Progenitor cell of endocrine pancreas (in vitro differentiated cells): ENCODE measurements at regions not wholly inside any gene's neighbourhood (a gene's known extent, or its start where the extent isn't known, plus 50 kb on each side); places are given as distances from the start of the nearest gene placed in this dataset.

Source experiments
- DNase-seq: peaks from one replicate; pipeline ENCODE4 v3.0.0; 2021; ENCODE audit warnings: low spot score; ENCODE audit not compliant: unreplicated experiment
- H3K27ac Mint-ChIP-seq: 2 replicates; pipeline ENCODE4 v1.8.0; 2021; ENCODE audit warnings: mild to moderate bottlenecking, moderate library complexity, mixed read lengths
- H3K27me3 Mint-ChIP-seq: 2 replicates; pipeline ENCODE4 v1.8.0; 2021; ENCODE audit warnings: mixed read lengths
- H3K36me3 Mint-ChIP-seq: 2 replicates; pipeline ENCODE4 v1.8.0; 2022; ENCODE audit warnings: mixed read lengths; ENCODE audit not compliant: insufficient read depth
- H3K4me1 Mint-ChIP-seq: 2 replicates; pipeline ENCODE4 v1.8.0; 2021; ENCODE audit warnings: low read depth, mixed read lengths
- H3K4me3 Mint-ChIP-seq: 2 replicates; pipeline ENCODE4 v1.8.0; 2021; ENCODE audit warnings: low read depth, mild to moderate bottlenecking, moderate library complexity, mixed read lengths
- H3K9me3 Mint-ChIP-seq: 2 replicates; pipeline ENCODE4 v1.8.0; 2021; ENCODE audit warnings: low read depth, mixed read lengths
- TF ChIP-seq, protein P1 (sequence below): fragments of 200-600 bp; sonication (generic); IDR thresholded peaks from one replicate; pipeline ENCODE4 v1.5.0; 2021; ENCODE audit warnings: antibody characterized with exemption, mild to moderate bottlenecking; ENCODE audit not compliant: unreplicated experiment

DNA sequence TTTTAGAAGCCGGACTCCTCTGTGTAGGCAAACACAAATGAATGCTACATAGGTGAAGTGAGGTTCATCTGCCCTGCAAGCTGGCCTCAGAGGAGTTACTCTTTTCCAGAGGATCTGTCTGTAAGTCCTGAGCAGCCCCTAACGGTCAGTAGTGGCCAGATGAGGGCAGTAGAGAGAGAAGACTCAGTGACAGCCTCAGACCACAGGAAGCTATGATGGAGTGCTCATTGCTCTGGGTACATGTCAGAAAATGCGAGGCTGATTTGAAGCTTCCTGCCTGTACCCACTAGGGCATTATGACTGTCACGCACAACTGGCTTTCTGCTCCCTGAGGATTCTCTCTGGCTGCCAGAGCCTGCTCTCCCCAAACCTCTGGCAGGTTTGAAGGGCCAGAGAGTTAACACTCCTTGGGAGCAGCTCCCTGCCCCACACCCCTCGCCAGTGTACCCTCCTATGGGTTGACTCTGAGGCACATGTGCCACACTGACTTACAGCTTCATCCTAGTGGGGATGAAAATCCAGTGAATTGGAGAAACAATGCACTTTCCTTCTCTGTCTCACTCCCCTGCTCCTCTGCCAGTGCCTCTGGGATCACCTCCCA, 141.5 kb downstream of the GABRG2 start:
- TF ChIP-seq, protein P1, sequence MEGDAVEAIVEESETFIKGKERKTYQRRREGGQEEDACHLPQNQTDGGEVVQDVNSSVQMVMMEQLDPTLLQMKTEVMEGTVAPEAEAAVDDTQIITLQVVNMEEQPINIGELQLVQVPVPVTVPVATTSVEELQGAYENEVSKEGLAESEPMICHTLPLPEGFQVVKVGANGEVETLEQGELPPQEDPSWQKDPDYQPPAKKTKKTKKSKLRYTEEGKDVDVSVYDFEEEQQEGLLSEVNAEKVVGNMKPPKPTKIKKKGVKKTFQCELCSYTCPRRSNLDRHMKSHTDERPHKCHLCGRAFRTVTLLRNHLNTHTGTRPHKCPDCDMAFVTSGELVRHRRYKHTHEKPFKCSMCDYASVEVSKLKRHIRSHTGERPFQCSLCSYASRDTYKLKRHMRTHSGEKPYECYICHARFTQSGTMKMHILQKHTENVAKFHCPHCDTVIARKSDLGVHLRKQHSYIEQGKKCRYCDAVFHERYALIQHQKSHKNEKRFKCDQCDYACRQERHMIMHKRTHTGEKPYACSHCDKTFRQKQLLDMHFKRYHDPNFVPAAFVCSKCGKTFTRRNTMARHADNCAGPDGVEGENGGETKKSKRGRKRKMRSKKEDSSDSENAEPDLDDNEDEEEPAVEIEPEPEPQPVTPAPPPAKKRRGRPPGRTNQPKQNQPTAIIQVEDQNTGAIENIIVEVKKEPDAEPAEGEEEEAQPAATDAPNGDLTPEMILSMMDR, result peak; percentile 71
- peak; percentile 48 for DNase-seq
- no peak overlapping the region for H3K27ac Mint-ChIP-seq
- H3K27me3 Mint-ChIP-seq, result peaks cover 2% of the 10 kb centered on the region
- H3K4me1 Mint-ChIP-seq, result no peaks in the 10 kb centered on the region
- H3K9me3 Mint-ChIP-seq, result no peaks in the 10 kb centered on the region
- H3K4me3 Mint-ChIP-seq, result no peak overlapping the region
- H3K36me3 Mint-ChIP-seq, result no peaks in the 10 kb centered on the region

GRCh38 chr5:162214551-162214950, 147.0 kb downstream of the GABRG2 start:
- no peak overlapping the region for H3K27ac Mint-ChIP-seq

DNA sequence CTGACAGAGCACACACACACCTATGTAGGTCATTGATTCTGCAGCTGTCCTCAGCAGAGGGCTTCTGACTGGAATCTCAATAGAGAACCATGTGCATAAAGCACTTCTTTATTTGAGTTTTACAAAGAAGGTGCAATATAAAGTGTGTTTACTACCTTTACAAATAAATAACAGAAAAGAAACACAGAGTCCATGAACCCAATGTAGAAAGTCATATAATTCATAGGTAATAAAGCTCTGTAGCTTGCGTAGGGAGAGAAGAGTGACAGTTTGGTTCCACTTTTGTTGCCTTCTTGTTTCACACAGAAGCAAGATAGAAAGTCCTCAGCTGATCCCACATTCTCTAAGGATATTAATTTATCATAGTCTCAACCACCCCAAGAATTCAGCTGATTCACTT, 149.5 kb downstream of the GABRG2 start:
- no peak overlapping the region for H3K4me3 Mint-ChIP-seq
- H3K27ac Mint-ChIP-seq, result no peak overlapping the region
- no peaks in the 10 kb centered on the region for H3K9me3 Mint-ChIP-seq
- TF ChIP-seq, protein P1, result no peak
- H3K4me1 Mint-ChIP-seq, result no peaks in the 10 kb centered on the region
- H3K27me3 Mint-ChIP-seq, result no peaks in the 10 kb centered on the region
- H3K36me3 Mint-ChIP-seq, result no peaks in the 10 kb centered on the region
- no peak for DNase-seq

More at GRCh38 chr5:162214551-162214950, 147.0 kb downstream of the GABRG2 start:
- Mint-ChIP-seq H3K4me1 (no peaks in the 10 kb centered on the region), H3K9me3 (no peaks in the 10 kb centered on the region), H3K27me3 (no peaks in the 10 kb centered on the region), H3K36me3 (no peaks in the 10 kb centered on the region), H3K4me3 (no peak overlapping the region)
- DNase-seq, result no peak
- TF ChIP-seq, protein P1, result no peak

DNA sequence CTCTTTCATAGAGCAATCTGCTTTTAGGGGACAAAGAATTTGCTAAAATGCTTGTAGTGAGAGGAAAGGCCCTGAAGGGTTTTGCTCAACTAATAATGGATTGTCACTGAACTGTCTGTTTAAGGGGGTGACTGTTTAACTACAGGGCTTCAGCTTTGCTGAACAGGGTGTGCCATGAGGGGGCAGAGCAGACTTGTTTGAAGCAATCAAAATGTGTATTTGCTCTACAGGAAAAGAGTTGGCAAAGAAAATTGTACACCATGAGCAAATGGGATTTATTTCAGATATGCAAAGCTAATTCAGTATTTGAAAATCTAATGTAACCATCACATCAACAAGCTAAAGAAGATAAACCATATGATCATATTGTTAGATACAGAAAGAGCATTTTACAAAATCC, 154.3 kb downstream of the GABRG2 start:
- Mint-ChIP-seq H3K4me3 (no peak overlapping the region), H3K4me1 (peaks cover 4% of the 10 kb centered on the region), H3K9me3 (no peaks in the 10 kb centered on the region), H3K27ac (no peak overlapping the region), H3K36me3 (no peaks in the 10 kb centered on the region), H3K27me3 (no peaks in the 10 kb centered on the region)
- TF ChIP-seq, protein P1, result no peak
- DNase-seq, result no peak

- Mint-ChIP-seq H3K36me3 (no peaks in the 10 kb centered on the region), H3K4me1 (peaks cover 4% of the 10 kb centered on the region), H3K27ac (no peak overlapping the region), H3K27me3 (no peaks in the 10 kb centered on the region), H3K9me3 (no peaks in the 10 kb centered on the region), H3K4me3 (no peak overlapping the region)
- DNase-seq, result no peak
- TF ChIP-seq, protein P1, result peak; percentile 23
These were observed 159.5 kb downstream of the GABRG2 start for GRCh38 chr5:162227075-162227474.
